ENCODE measurements at regions not wholly inside any gene's neighbourhood (a gene's known extent, or its start where the extent isn't known, plus 50 kb on each side); places are given as distances from the start of the nearest gene placed in this dataset.

- FAIRE-seq (peak; percentile 71), DNase-seq (ENCODE audit: insufficient read length) (no peak)
- TF ChIP-seq POLR2A (IDR thresholded peaks at IDR 0.05; ENCODE audit: low read depth, low read length) = no peak
- TF ChIP-seq POLR2AphosphoS5 (IDR thresholded peaks at IDR 0.05; ENCODE audit: low read depth, low read length) = no peak
- no peak for TF ChIP-seq TAF1 (IDR thresholded peaks at IDR 0.05; ENCODE audit: borderline replicate concordance, low read depth, low read length)
Observed at GRCh38 chr1:84090447-84091245, 53.4 kb upstream of the PRKACB start.

GRCh38 chr1:84089867-84090266, 54.2 kb upstream of the PRKACB start:
- DNase-seq (ENCODE audit: insufficient read length) (no peak), FAIRE-seq (no peak)
- TF ChIP-seq POLR2AphosphoS5 (IDR thresholded peaks at IDR 0.05; ENCODE audit: low read depth, low read length) (no peak), POLR2A (IDR thresholded peaks at IDR 0.05; ENCODE audit: low read depth, low read length) (no peak), TAF1 (IDR thresholded peaks at IDR 0.05; ENCODE audit: borderline replicate concordance, low read depth, low read length) (no peak)

- FAIRE-seq (no peak), DNase-seq (ENCODE audit: insufficient read length) (no peak)
- no peak for TF ChIP-seq TAF1 (IDR thresholded peaks at IDR 0.05; ENCODE audit: borderline replicate concordance, low read depth, low read length)
Observed at GRCh38 chr1:84089465-84089864, 54.6 kb upstream of the PRKACB start.

GRCh38 chr1:84086616-84087015, 57.5 kb upstream of the PRKACB start:
- FAIRE-seq (no peak), DNase-seq (ENCODE audit: insufficient read length) (no peak)
- TF ChIP-seq TAF1 (IDR thresholded peaks at IDR 0.05; ENCODE audit: borderline replicate concordance, low read depth, low read length) (no peak), POLR2AphosphoS5 (IDR thresholded peaks at IDR 0.05; ENCODE audit: low read depth, low read length) (no peak), POLR2A (IDR thresholded peaks at IDR 0.05; ENCODE audit: low read depth, low read length) (no peak)

GRCh38 chr1:84086189-84086588, 57.9 kb upstream of the PRKACB start:
- DNase-seq (ENCODE audit: insufficient read length) = no peak
- TF ChIP-seq TAF1 (IDR thresholded peaks at IDR 0.05; ENCODE audit: borderline replicate concordance, low read depth, low read length) (no peak), POLR2AphosphoS5 (IDR thresholded peaks at IDR 0.05; ENCODE audit: low read depth, low read length) (no peak), POLR2A (IDR thresholded peaks at IDR 0.05; ENCODE audit: low read depth, low read length) (no peak)
- no peak for FAIRE-seq

- TF ChIP-seq POLR2A (IDR thresholded peaks at IDR 0.05; ENCODE audit: low read depth, low read length) = no peak
- TF ChIP-seq POLR2AphosphoS5 (IDR thresholded peaks at IDR 0.05; ENCODE audit: low read depth, low read length) = no peak
- TF ChIP-seq TAF1 (IDR thresholded peaks at IDR 0.05; ENCODE audit: borderline replicate concordance, low read depth, low read length) = no peak
- DNase-seq (ENCODE audit: insufficient read length) (no peak), FAIRE-seq (no peak)
Observed at GRCh38 chr1:84083307-84083706, 60.8 kb upstream of the PRKACB start.

- peak; percentile 24 for FAIRE-seq
- no peak for DNase-seq (ENCODE audit: insufficient read length)
- TF ChIP-seq POLR2A (IDR thresholded peaks at IDR 0.05; ENCODE audit: low read depth, low read length) (no peak), TAF1 (IDR thresholded peaks at IDR 0.05; ENCODE audit: borderline replicate concordance, low read depth, low read length) (no peak), POLR2AphosphoS5 (IDR thresholded peaks at IDR 0.05; ENCODE audit: low read depth, low read length) (no peak)
Observed at GRCh38 chr1:84078842-84079202, 65.2 kb upstream of the PRKACB start.

- FAIRE-seq (peak; percentile 21), DNase-seq (ENCODE audit: insufficient read length) (no peak)
- TF ChIP-seq TAF1 (IDR thresholded peaks at IDR 0.05; ENCODE audit: borderline replicate concordance, low read depth, low read length) = no peak
- TF ChIP-seq POLR2AphosphoS5 (IDR thresholded peaks at IDR 0.05; ENCODE audit: low read depth, low read length) = no peak
- no peak for TF ChIP-seq POLR2A (IDR thresholded peaks at IDR 0.05; ENCODE audit: low read depth, low read length)
Observed at GRCh38 chr1:84078108-84078841, 65.8 kb upstream of the PRKACB start.

- FAIRE-seq (peak; percentile 94), DNase-seq (ENCODE audit: insufficient read length) (peak; percentile 85)
- peak; percentile 65; the same call in 1 of the 2 replicates for TF ChIP-seq POLR2A (IDR thresholded peaks at IDR 0.05; ENCODE audit: low read depth, low read length)
- TF ChIP-seq TAF1 (IDR thresholded peaks at IDR 0.05; ENCODE audit: borderline replicate concordance, low read depth, low read length) = no peak
Observed at GRCh38 chr1:84077476-84078107, 66.5 kb upstream of the PRKACB start.

GRCh38 chr1:84073266-84073665, 70.8 kb upstream of the PRKACB start:
- TF ChIP-seq TAF1 (IDR thresholded peaks at IDR 0.05; ENCODE audit: borderline replicate concordance, low read depth, low read length) (no peak), POLR2A (IDR thresholded peaks at IDR 0.05; ENCODE audit: low read depth, low read length) (no peak)
- no peak for FAIRE-seq
- DNase-seq (ENCODE audit: insufficient read length) = no peak

- TF ChIP-seq POLR2A (IDR thresholded peaks at IDR 0.05; ENCODE audit: low read depth, low read length) = no peak
- no peak for TF ChIP-seq TAF1 (IDR thresholded peaks at IDR 0.05; ENCODE audit: borderline replicate concordance, low read depth, low read length)
- no peak for TF ChIP-seq POLR2AphosphoS5 (IDR thresholded peaks at IDR 0.05; ENCODE audit: low read depth, low read length)
- DNase-seq (ENCODE audit: insufficient read length) (no peak), FAIRE-seq (no peak)
Observed at GRCh38 chr1:84069236-84069845, 70.4 kb upstream of the TTLL7 start.
